ENCODE measurements at regions not wholly inside any gene's neighbourhood (a gene's known extent, or its start where the extent isn't known, plus 50 kb on each side); places are given as distances from the start of the nearest gene placed in this dataset.

GRCh38 chr5:164346785-164347630 is 841.6 kb downstream of the MAT2B start:
- no peak for DNase-seq (ENCODE audit: low read depth)
- TF ChIP-seq, protein P1, sequence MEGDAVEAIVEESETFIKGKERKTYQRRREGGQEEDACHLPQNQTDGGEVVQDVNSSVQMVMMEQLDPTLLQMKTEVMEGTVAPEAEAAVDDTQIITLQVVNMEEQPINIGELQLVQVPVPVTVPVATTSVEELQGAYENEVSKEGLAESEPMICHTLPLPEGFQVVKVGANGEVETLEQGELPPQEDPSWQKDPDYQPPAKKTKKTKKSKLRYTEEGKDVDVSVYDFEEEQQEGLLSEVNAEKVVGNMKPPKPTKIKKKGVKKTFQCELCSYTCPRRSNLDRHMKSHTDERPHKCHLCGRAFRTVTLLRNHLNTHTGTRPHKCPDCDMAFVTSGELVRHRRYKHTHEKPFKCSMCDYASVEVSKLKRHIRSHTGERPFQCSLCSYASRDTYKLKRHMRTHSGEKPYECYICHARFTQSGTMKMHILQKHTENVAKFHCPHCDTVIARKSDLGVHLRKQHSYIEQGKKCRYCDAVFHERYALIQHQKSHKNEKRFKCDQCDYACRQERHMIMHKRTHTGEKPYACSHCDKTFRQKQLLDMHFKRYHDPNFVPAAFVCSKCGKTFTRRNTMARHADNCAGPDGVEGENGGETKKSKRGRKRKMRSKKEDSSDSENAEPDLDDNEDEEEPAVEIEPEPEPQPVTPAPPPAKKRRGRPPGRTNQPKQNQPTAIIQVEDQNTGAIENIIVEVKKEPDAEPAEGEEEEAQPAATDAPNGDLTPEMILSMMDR (conservative IDR thresholded peaks at IDR 0.05; ENCODE audit: control insufficient read depth, insufficient read depth, low read depth, low read length): no peak
- H3K4me3 ChIP-seq (ENCODE audit: control insufficient read depth, low read depth, low read length): no peak overlapping the region

DNA sequence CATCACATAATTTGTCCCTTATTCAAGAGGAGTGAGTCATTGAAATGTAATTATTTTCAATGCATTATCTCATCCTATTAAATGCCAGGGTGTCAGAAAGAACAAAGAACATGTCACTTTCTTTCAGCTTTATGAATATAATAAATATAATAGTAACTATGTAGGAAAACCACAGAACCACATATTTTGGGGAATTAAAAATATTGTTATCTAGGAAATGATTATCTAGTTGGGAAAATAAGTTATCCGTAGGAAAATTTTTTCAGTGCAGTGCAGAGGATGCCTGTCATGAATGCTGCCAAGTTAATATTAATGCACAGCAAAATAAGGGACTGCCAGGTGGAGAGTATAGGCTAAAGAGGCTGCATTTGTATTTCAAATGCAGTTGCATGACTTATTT is 844.8 kb downstream of the MAT2B start:
- H3K4me3 ChIP-seq (ENCODE audit: control insufficient read depth, low read depth, low read length): no peak overlapping the region
- TF ChIP-seq, protein P1 (conservative IDR thresholded peaks at IDR 0.05; ENCODE audit: control insufficient read depth, insufficient read depth, low read depth, low read length): no peak
- no peak for DNase-seq (ENCODE audit: low read depth)

DNA sequence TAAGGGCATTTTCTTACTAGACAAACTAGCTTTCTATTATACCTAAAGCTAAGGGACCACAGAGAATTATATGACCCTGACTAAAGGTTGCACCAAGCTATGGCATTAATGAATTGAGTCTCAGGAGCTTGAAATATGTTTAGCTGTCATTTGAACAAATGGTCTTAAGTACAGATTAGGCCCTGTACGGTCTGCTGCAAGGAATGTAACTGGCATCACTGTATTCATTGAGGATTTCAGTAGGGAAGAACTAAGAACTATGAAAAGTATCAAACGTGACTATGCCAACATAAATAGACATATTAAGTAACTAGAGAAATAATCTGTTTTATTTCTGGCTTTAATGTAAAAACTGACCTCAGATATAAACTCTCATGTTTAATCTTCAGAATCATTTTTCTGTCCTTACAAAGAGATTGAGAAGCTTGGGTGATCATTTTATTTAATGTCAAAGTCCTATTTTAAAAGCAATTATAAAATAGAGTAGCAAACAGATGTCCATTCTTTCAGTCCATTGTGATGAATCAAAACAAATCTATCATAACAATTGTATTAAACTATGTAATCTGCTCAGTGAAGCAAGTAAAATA is 845.9 kb downstream of the MAT2B start:
- TF ChIP-seq, protein P1 (conservative IDR thresholded peaks at IDR 0.05; ENCODE audit: control insufficient read depth, insufficient read depth, low read depth, low read length): no peak
- H3K4me3 ChIP-seq (ENCODE audit: control insufficient read depth, low read depth, low read length): no peak overlapping the region
- DNase-seq (ENCODE audit: low read depth): no peak

- H3K4me3 ChIP-seq (ENCODE audit: control insufficient read depth, low read depth, low read length): no peak overlapping the region
- TF ChIP-seq, protein P1 (conservative IDR thresholded peaks at IDR 0.05; ENCODE audit: control insufficient read depth, insufficient read depth, low read depth, low read length): no peak
- DNase-seq (ENCODE audit: low read depth): no peak
These were observed 847.3 kb downstream of the MAT2B start for GRCh38 chr5:164352695-164353094.

GRCh38 chr5:164353155-164353554 is 847.7 kb downstream of the MAT2B start:
- no peak for DNase-seq (ENCODE audit: low read depth)
- no peak overlapping the region for H3K4me3 ChIP-seq (ENCODE audit: control insufficient read depth, low read depth, low read length)
- TF ChIP-seq, protein P1 (conservative IDR thresholded peaks at IDR 0.05; ENCODE audit: control insufficient read depth, insufficient read depth, low read depth, low read length): no peak

GRCh38 chr5:164354139-164354751 is 848.8 kb downstream of the MAT2B start:
- DNase-seq (ENCODE audit: low read depth): no peak
- TF ChIP-seq, protein P1 (conservative IDR thresholded peaks at IDR 0.05; ENCODE audit: control insufficient read depth, insufficient read depth, low read depth, low read length): no peak
- no peak overlapping the region for H3K4me3 ChIP-seq (ENCODE audit: control insufficient read depth, low read depth, low read length)
